ENCODE measurements at regions not wholly inside any gene's neighbourhood (a gene's known extent, or its start where the extent isn't known, plus 50 kb on each side); places are given as distances from the start of the nearest gene placed in this dataset.

DNA sequence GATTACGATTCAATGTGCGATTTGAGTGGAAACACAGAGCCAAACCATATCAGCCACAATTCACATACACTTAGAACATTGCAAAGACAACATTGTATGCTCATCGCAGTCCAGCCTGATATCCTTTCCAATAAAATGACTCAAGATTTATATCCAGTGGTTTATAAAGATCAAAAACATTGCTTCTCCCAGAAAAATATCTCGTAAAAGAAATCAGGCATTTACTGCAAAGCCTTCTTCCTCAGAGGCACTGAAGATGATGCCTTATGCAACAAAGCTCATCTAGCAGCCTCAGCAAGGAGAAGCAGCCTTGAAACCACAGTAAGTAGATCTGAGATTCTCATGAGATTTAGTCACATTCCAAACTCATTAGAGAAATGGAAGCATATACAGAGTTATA, 523.8 kb downstream of the ELAVL2 start:
- no peak for DNase-seq (ENCODE audit: low spot score in 2 of 2)
- Histone ChIP-seq H3K4me1 (no peaks in the 10 kb centered on the region), H3K4me3 (no peak overlapping the region), H3K27ac (no peak overlapping the region), H3K9me3 (no peaks in the 10 kb centered on the region), H3K27me3 (no peaks in the 10 kb centered on the region), H3K36me3 (no peaks in the 10 kb centered on the region)
- TF ChIP-seq, protein P1, sequence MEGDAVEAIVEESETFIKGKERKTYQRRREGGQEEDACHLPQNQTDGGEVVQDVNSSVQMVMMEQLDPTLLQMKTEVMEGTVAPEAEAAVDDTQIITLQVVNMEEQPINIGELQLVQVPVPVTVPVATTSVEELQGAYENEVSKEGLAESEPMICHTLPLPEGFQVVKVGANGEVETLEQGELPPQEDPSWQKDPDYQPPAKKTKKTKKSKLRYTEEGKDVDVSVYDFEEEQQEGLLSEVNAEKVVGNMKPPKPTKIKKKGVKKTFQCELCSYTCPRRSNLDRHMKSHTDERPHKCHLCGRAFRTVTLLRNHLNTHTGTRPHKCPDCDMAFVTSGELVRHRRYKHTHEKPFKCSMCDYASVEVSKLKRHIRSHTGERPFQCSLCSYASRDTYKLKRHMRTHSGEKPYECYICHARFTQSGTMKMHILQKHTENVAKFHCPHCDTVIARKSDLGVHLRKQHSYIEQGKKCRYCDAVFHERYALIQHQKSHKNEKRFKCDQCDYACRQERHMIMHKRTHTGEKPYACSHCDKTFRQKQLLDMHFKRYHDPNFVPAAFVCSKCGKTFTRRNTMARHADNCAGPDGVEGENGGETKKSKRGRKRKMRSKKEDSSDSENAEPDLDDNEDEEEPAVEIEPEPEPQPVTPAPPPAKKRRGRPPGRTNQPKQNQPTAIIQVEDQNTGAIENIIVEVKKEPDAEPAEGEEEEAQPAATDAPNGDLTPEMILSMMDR (IDR thresholded peaks at IDR 0.05) = no peak
- intact Hi-C loops (cut with DNase I) = no loop called here

DNA sequence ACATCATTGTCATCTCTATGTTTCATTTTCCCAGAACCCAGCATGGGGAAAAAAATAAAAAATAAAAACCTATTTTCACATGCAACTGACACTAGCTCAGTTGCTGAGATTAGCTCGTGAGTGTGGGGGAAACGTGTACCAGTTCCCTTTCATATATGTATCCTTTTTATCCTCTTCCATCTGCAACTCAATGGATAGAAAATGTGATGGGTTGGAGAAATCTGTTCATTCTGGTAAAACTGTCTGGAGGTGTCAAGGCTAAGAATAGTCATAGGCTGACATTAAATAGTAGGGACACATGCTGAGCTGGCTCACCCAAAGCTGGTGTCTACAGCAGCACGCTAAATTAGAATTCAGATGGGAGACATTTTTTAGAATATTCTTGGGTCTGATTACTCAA, 519.3 kb downstream of the ELAVL2 start:
- Histone ChIP-seq H3K4me3 (no peak overlapping the region), H3K36me3 (no peaks in the 10 kb centered on the region), H3K9me3 (no peaks in the 10 kb centered on the region), H3K4me1 (no peaks in the 10 kb centered on the region), H3K27ac (no peak overlapping the region), H3K27me3 (no peaks in the 10 kb centered on the region)
- TF ChIP-seq, protein P1 (IDR thresholded peaks at IDR 0.05) = no peak
- DNase-seq (ENCODE audit: low spot score in 2 of 2) = no peak
- intact Hi-C loops (cut with DNase I) = no loop called here

DNA sequence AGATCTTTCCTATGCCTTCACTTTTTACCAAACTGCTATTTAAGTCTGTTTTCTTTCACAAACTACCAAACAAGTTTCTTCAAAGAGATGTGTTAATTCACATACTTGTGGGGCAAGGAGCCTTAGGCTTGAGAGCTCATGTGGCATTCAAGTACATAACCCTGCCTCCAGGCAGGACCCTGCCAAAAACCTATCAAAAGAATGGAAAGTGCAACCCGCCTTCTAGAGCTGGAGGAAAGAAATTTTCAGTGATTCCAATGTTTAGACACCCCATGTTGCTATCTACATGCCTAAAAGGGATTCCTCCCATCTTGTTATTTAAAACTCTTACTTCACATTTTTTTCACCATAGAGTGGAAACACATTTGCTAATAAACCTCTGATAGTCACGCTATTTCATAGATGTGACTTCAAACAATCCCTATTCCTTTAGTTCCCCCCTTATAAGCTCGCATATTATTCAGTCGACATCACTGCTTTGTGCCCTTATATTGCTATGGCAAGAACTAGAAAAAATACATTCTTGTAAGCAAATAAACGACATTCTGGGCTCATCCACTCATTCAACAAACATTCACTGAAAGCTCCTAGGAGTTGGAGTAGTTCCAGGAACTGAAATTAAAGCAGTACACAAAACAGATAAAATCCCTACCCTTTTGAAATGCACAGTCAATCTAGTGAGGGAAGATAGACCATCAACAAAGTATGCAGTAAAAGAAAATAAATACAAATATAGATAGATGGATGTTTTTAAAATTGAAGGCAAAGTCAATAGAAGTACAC, 518.1 kb downstream of the ELAVL2 start:
- intact Hi-C loops (cut with DNase I) = no loop called here
- H3K4me1 ChIP-seq = no peaks in the 10 kb centered on the region
- TF ChIP-seq, protein P1 (IDR thresholded peaks at IDR 0.05) = no peak
- no peaks in the 10 kb centered on the region for H3K27me3 ChIP-seq
- H3K36me3 ChIP-seq = no peaks in the 10 kb centered on the region
- H3K27ac ChIP-seq = no peak overlapping the region
- H3K4me3 ChIP-seq = no peak overlapping the region
- DNase-seq (ENCODE audit: low spot score in 2 of 2) = no peak
- no peaks in the 10 kb centered on the region for H3K9me3 ChIP-seq

DNA sequence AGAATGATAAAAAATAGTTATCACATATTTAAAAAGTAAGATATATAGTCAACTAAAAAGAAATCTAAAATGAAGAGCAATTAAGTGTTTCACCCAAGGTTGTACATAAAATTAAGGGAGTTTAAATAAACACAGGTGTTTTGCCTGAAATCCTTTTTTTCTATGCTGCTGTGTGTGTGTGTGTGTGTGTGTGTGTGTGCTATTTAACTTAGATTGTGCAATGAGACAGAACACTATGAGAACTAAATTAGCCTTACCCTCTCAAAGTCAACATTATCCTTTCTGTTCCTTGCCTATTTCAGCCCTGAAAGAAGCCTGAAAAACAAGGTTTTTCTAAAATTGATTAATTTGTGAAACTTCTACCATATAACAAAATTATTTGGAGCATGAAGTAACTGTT, 516.2 kb downstream of the ELAVL2 start:
- TF ChIP-seq, protein P1 (IDR thresholded peaks at IDR 0.05) = no peak
- Histone ChIP-seq H3K4me3 (no peak overlapping the region), H3K4me1 (no peaks in the 10 kb centered on the region), H3K36me3 (no peaks in the 10 kb centered on the region), H3K9me3 (no peaks in the 10 kb centered on the region), H3K27ac (no peak overlapping the region), H3K27me3 (no peaks in the 10 kb centered on the region)
- intact Hi-C loops (cut with DNase I) = no loop called here
- no peak for DNase-seq (ENCODE audit: low spot score in 2 of 2)

DNA sequence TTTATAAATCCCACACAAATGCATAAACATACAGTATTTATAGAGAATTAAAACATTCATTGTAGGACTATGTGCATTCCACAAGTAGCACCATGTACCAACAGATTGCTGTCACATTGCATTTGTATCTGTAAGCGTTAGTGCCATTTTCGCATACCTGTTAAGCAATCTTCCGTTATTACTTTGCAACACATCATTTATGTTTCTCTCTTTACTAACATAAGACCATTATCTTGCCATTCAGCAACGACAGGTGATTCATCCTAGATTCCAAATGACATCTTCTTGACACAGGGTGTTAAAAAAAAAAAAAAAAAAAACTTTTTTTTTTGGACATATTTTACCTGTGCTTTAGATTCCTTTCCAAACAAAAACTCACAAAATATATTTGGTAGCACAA, 511.8 kb downstream of the ELAVL2 start:
- Histone ChIP-seq H3K4me3 (no peak overlapping the region), H3K9me3 (no peaks in the 10 kb centered on the region), H3K27ac (no peak overlapping the region), H3K27me3 (no peaks in the 10 kb centered on the region), H3K36me3 (no peaks in the 10 kb centered on the region), H3K4me1 (no peaks in the 10 kb centered on the region)
- intact Hi-C loops (cut with DNase I) = no loop called here
- TF ChIP-seq, protein P1 (IDR thresholded peaks at IDR 0.05) = no peak
- no peak for DNase-seq (ENCODE audit: low spot score in 2 of 2)

DNA sequence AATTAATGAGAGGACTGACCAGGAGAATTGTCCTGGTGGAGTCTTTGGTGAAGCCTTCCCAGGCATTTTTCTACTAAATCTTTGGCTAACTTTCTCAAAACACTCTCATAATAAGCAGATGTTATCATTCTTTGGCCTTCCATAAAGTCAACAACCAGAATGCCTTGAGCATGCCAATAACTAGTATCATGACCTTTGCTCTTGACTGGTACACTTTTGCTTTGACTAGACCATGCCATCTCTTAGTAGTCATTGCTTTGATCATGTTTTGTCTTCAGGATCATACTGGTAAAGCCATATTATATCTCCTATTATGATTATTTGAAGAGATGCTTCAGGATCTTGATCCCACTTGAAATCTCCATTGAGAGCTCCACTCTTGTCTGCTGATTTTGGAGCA, 506.9 kb downstream of the ELAVL2 start:
- Histone ChIP-seq H3K4me1 (no peaks in the 10 kb centered on the region), H3K27me3 (no peaks in the 10 kb centered on the region), H3K27ac (no peak overlapping the region), H3K4me3 (no peak overlapping the region), H3K36me3 (no peaks in the 10 kb centered on the region), H3K9me3 (no peaks in the 10 kb centered on the region)
- TF ChIP-seq, protein P1 (IDR thresholded peaks at IDR 0.05) = no peak
- no peak for DNase-seq (ENCODE audit: low spot score in 2 of 2)
- intact Hi-C loops (cut with DNase I) = no loop called here

Data from ascending aorta (tissue), 2 donors.